ENCODE measurements at regions not wholly inside any gene's neighbourhood (a gene's known extent, or its start where the extent isn't known, plus 50 kb on each side); places are given as distances from the start of the nearest gene placed in this dataset.

- H3K9me3 ChIP-seq = no peaks in the 10 kb centered on the region
- no peaks in the 10 kb centered on the region for H3K36me3 ChIP-seq
- TF ChIP-seq CTCF (IDR thresholded peaks at IDR 0.05 in 8 of 11, conservative IDR thresholded peaks at IDR 0.05 in 3 of 11) (no peak), POLR2AphosphoS5 (IDR thresholded peaks at IDR 0.05) (no peak), POLR2A (IDR thresholded peaks at IDR 0.05) (no peak)
- intact Hi-C loops (cut with DNase I; ENCODE audit: low total_unique reads) = no loop called here
- H3K4me3 ChIP-seq = no peak overlapping the region
- 30 to 38% (median 33%) methylated on average over 23 to 24 of the region's 24 CpGs for WGBS, 5 donors
- H3K27ac ChIP-seq = no peak overlapping the region
- H3K27me3 ChIP-seq (replicated peaks in 1 of 7) = peaks cover 0 to 54% (median 3%) of the 10 kb centered on the region in 7 donors
- no peak for DNase-seq
- no peaks in the 10 kb centered on the region for H3K4me1 ChIP-seq
Measured at GRCh38 chr13:26895081-26895807, 134.7 kb upstream of the GPR12 start.

GRCh38 chr13:26888632-26889031 is 128.0 kb upstream of the GPR12 start:
- Histone ChIP-seq H3K4me3 (no peak overlapping the region), H3K27ac (no peak overlapping the region), H3K4me1 (no peaks in the 10 kb centered on the region), H3K9me3 (no peaks in the 10 kb centered on the region), H3K27me3 (replicated peaks in 1 of 7) (peaks cover 0 to 28% (median 0%) of the 10 kb centered on the region in 7 donors), H3K36me3 (no peaks in the 10 kb centered on the region)
- TF ChIP-seq POLR2AphosphoS5 (IDR thresholded peaks at IDR 0.05) = no peak
- TF ChIP-seq CTCF (IDR thresholded peaks at IDR 0.05 in 8 of 11, conservative IDR thresholded peaks at IDR 0.05 in 3 of 11) = no peak
- no peak for TF ChIP-seq POLR2A (IDR thresholded peaks at IDR 0.05)
- intact Hi-C loops (cut with DNase I; ENCODE audit: low total_unique reads) = no loop called here
- WGBS, 5 donors = 87 to 90% (median 89%) methylated on average over 7 of the region's 7 CpGs
- no peak for DNase-seq

GRCh38 chr13:26887594-26887993 is 127.0 kb upstream of the GPR12 start:
- 69 to 91% (median 87%) methylated on average over 3 of the region's 3 CpGs for WGBS, 5 donors
- TF ChIP-seq POLR2AphosphoS5 (IDR thresholded peaks at IDR 0.05) = no peak
- no peak for TF ChIP-seq CTCF (IDR thresholded peaks at IDR 0.05 in 8 of 11, conservative IDR thresholded peaks at IDR 0.05 in 3 of 11)
- no peak for TF ChIP-seq POLR2A (IDR thresholded peaks at IDR 0.05)
- no peak overlapping the region for H3K4me3 ChIP-seq
- no peak overlapping the region for H3K27ac ChIP-seq
- H3K27me3 ChIP-seq (replicated peaks in 1 of 7) = peaks cover 0 to 37% (median 0%) of the 10 kb centered on the region in 7 donors
- no peaks in the 10 kb centered on the region for H3K36me3 ChIP-seq
- intact Hi-C loops (cut with DNase I; ENCODE audit: low total_unique reads) = no loop called here
- no peaks in the 10 kb centered on the region for H3K9me3 ChIP-seq
- no peaks in the 10 kb centered on the region for H3K4me1 ChIP-seq
- no peak for DNase-seq

- H3K27me3 ChIP-seq (replicated peaks in 1 of 7) = peaks cover 0 to 43% (median 0%) of the 10 kb centered on the region in 7 donors
- no peaks in the 10 kb centered on the region for H3K36me3 ChIP-seq
Measured at GRCh38 chr13:26883613-26884257, 123.1 kb upstream of the GPR12 start.

More at GRCh38 chr13:26883613-26884257, 123.1 kb upstream of the GPR12 start:
- 41 to 73% (median 53%) methylated on average over 3 of the region's 3 CpGs for WGBS, 5 donors
- Histone ChIP-seq H3K9me3 (no peaks in the 10 kb centered on the region), H3K4me3 (no peak overlapping the region), H3K27ac (no peak overlapping the region), H3K4me1 (no peaks in the 10 kb centered on the region)
- no peak for DNase-seq
- intact Hi-C loops (cut with DNase I; ENCODE audit: low total_unique reads) = no loop called here
- TF ChIP-seq CTCF (IDR thresholded peaks at IDR 0.05 in 8 of 11, conservative IDR thresholded peaks at IDR 0.05 in 3 of 11) (no peak), POLR2AphosphoS5 (IDR thresholded peaks at IDR 0.05) (no peak), POLR2A (IDR thresholded peaks at IDR 0.05) (no peak)
